ENCODE measurements at regions not wholly inside any gene's neighbourhood (a gene's known extent, or its start where the extent isn't known, plus 50 kb on each side); places are given as distances from the start of the nearest gene placed in this dataset.
"Not testable (repeated sequence)": the region's sequence is repeated elsewhere in the genome, so short reads cannot be mapped to it uniquely, and the experiment has no call there.

DNA sequence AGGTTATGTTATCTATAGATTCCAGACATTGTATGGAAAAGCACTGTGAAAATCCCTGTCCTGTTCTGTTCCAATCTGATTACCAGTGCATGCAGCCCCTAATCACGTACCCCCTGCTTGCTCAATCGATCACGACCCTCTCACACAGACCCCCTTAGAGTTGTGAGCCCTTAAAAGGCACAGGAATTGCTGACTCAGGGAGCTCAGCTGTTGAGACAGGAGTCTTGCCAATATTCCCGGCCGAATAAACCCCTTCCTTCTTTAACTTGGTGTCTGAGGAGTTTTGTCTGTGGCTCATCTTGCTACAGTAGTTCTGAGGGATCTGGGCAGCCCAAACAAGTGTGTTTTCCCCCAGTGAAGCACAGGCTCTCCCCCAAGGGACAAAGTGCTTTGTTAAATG, 596.3 kb upstream of the EPHA5 start:
- not testable (repeated sequence) for TF ChIP-seq FOXA1 (IDR thresholded peaks at IDR 0.05); L3MBTL2 (conservative IDR thresholded peaks at IDR 0.05); FOXK2 (IDR thresholded peaks at IDR 0.05); ARNT (IDR thresholded peaks at IDR 0.05); SUZ12 (IDR thresholded peaks at IDR 0.05)
- TF ChIP-seq, protein P1, sequence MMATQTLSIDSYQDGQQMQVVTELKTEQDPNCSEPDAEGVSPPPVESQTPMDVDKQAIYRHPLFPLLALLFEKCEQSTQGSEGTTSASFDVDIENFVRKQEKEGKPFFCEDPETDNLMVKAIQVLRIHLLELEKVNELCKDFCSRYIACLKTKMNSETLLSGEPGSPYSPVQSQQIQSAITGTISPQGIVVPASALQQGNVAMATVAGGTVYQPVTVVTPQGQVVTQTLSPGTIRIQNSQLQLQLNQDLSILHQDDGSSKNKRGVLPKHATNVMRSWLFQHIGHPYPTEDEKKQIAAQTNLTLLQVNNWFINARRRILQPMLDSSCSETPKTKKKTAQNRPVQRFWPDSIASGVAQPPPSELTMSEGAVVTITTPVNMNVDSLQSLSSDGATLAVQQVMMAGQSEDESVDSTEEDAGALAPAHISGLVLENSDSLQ (IDR thresholded peaks at IDR 0.05): not testable (repeated sequence)
